GM19328 (cell line): ENCODE measurements at regions not wholly inside any gene's neighbourhood (a gene's known extent, or its start where the extent isn't known, plus 50 kb on each side); places are given as distances from the start of the nearest gene placed in this dataset.

Experiments used
- ATAC-seq: cut with Tn5 transposase; IDR thresholded peaks from one replicate; pipeline ENCODE4 v1.9.1; 2021; ENCODE audit warnings: mild to moderate bottlenecking, moderate library complexity; ENCODE audit not compliant: unreplicated experiment

GRCh38 chr7:38002689-38003088 lies 82.2 kb downstream of the EPDR1 start:
- ATAC-seq = no peak

GRCh38 chr7:38006559-38006958 lies 86.1 kb downstream of the EPDR1 start:
- no peak for ATAC-seq

- no peak for ATAC-seq
Measured at GRCh38 chr7:38007096-38007495, 86.7 kb downstream of the EPDR1 start.

- ATAC-seq = no peak
Measured at GRCh38 chr7:38013246-38013645, 92.8 kb downstream of the EPDR1 start.

GRCh38 chr7:38016567-38016966 lies 96.1 kb downstream of the EPDR1 start:
- ATAC-seq = no peak

- ATAC-seq = no peak
Measured at GRCh38 chr7:38017320-38017719, 96.9 kb downstream of the EPDR1 start.

GRCh38 chr7:38020121-38020785 lies 99.8 kb downstream of the EPDR1 start:
- ATAC-seq = no peak

- no peak for ATAC-seq
Measured at GRCh38 chr7:38021892-38022291, 101.5 kb downstream of the EPDR1 start.

- ATAC-seq = no peak
Measured at GRCh38 chr7:38025815-38026214, 105.4 kb downstream of the EPDR1 start.

GRCh38 chr7:38027884-38028455 lies 107.5 kb downstream of the EPDR1 start:
- no peak for ATAC-seq

GRCh38 chr7:38034062-38034908 lies 113.8 kb downstream of the EPDR1 start:
- no peak for ATAC-seq

GRCh38 chr7:38040831-38041230 lies 120.4 kb downstream of the EPDR1 start:
- ATAC-seq = no peak

- no peak for ATAC-seq
Measured at GRCh38 chr7:38049679-38050078, 128.4 kb upstream of the STARD3NL start.

GRCh38 chr7:38051311-38051710 lies 126.7 kb upstream of the STARD3NL start:
- no peak for ATAC-seq

GRCh38 chr7:38051786-38052185 lies 126.3 kb upstream of the STARD3NL start:
- no peak for ATAC-seq

- ATAC-seq = no peak
Measured at GRCh38 chr7:38052786-38053185, 125.3 kb upstream of the STARD3NL start.

GRCh38 chr7:38054199-38054598 lies 123.8 kb upstream of the STARD3NL start:
- no peak for ATAC-seq

GRCh38 chr7:38057829-38058228 lies 120.2 kb upstream of the STARD3NL start:
- no peak for ATAC-seq

GRCh38 chr7:38060116-38060515 lies 117.9 kb upstream of the STARD3NL start:
- no peak for ATAC-seq

GRCh38 chr7:38060637-38061036 lies 117.4 kb upstream of the STARD3NL start:
- no peak for ATAC-seq

- ATAC-seq = no peak
Measured at GRCh38 chr7:38066391-38066790, 111.7 kb upstream of the STARD3NL start.

- ATAC-seq = no peak
Measured at GRCh38 chr7:38068461-38068860, 109.6 kb upstream of the STARD3NL start.
